ENCODE measurements at regions not wholly inside any gene's neighbourhood (a gene's known extent, or its start where the extent isn't known, plus 50 kb on each side); places are given as distances from the start of the nearest gene placed in this dataset.

DNA sequence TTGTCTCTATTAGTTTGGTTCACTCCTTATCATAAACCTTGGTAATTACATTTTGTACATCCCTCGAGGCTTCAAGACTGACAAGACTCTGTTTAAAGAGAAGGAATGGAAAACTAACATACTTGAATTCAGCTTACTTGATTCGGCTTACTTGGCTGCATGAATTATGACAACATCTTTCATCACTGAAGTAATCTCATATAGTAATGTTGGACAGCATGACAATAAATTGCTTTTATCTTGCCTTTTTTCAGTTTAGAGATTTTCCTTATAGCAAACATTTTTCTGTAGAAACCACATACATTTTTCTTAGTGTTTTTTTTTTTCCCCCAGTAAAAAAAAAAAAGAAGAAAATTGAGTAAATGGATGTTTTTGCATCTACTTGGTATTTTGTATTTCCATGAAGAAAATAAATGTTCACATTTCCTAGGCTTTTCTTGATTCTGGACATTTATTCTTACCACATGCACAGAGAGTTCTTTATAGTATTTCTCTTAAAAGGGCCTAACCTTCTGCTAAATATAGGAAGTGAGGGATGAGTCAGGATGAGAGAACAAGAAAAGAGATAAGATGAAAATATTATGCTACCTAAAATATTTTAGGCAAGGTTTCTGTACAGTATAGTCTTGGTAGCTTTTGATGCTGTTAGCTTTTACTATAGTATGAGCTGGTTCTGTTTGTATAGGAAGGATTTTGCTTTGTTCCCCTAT, 101.0 kb upstream of the HDGFL1 start:
- DNase-seq, result no peak

DNA sequence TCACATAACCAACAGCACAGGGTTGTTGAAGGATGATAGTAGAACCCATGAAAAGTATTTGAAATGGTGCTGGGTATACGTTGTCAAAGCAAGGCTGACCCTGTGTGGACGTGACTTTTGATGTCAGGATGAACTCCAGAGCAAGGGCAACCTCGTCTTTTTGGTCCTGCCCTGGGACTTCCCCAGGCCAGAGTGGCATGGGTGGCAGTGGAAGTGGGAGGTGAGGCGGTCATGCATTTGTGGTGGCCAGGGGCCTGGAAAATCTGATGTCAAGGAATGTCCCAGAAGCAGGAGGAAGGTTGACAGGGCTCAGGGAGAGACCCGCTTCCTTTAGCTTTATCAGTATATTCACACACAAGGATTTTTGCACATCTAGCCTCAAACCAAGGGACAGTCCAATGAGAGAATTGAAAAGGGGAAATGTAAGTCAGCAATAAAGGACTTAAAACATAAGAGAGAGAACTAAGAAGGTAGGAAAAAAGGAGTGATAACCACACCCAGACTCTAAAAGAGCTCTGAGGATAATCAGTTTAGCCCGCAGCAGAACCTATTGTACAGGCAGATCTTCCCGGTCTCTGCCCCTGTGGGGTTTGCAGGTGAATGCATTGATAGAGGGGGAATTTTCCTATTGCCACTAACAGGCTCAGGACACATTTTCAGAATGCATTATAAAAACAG, 98.8 kb upstream of the HDGFL1 start:
- no peak for DNase-seq

DNA sequence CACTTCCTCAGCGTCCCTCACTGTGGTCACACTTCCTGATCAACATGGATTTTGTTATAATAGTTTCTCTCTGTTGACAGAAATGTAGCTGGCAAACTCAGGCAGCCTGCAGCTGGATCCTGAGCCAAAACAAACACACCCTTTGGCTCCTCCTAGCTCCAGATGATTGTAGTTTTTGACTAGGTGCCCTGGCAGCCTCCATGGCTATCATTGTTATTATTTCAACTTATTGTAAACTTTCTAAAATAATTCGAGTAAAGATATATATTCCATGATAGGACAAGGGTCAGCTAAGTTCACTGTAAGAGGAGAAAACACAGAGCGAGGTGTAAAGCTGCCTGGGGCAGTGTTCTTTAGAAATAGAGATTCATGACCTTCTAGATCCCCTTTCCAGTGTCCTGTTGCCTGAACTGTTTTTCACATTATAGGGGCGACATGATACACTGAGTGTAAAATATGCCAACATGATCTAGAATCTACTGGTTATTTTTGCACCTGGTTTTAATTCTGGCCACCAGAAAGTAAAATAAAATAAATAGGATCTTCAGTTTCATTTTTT, 98.2 kb upstream of the HDGFL1 start:
- peak; percentile 59 to 74 for DNase-seq

DNA sequence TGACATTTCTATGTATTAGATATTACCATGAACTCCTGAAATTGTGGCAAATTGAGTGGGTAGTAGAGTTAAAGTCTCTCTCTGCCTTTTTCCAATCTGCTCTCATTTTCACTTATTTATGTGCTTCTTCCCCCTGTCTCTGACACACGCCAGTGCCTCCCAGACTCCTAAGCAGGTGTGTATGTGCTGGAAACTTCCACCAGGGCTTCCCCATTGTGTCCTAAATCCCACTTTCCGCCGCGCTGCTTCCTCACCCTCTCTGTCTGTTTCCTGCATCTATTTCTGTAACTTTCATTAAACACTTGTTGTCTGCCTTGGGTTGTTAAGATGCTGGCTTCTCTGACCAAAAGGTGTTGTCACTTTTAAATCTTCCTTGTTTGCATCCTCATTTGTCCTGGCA, 97.6 kb upstream of the HDGFL1 start:
- no peak for DNase-seq

DNA sequence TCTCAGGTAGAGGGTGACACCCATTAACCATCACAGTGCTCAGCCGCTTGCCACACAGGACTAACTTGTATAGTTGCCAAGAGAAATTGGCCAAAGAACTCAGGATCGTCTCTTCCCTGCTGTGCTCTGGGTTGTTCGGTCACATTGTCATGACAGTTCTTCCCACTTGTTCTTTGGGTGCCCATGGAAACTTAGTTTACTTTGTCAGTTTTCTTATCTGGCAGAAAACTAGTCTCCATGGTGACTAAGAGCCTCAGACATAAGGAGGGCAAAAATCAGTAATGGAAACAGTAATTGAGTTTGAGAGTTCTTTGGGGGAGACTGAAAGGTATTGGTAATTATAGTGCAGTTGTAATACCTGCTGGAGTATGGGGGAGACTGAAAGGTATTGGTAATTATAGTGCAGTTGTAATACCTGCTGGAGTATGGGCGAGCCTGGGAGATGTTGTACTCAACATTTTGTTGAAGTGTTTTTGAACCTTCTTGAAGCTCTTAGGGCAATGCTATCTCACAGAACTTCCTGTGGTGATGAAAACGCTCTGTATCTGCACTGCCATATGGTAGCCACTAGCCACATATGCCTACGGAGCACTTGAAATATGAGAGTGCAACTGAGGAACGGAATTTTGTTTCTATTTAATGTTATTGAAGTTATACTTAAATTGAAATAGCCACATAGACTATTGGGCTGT, 95.2 kb upstream of the HDGFL1 start:
- no peak for DNase-seq

DNA sequence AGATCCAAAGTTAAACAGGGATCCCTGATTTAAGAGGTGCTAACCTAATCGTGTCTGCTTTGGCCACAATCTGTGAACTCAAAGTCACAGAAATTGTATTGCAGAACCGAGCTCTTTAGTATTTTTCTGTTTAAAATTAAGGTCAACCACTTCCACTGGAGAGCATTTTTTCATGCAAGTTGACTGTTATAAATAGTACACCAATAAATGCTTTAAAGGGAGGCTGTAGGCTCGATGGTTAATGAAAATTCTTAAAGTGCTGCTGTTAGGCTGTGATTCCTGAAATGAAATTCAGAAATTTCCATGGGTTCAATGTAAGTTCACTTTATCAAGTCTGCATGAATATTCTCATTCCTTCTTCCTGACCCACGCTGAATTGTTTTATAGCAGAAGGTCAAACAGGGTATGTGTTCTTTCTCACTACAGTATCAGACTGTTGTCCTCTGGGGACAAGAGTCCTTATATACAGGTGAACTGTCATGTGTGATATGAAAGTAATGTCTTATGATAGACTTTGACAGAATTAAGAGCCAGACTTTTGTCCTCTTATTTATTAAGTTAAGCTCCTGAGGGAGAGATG, 92.5 kb upstream of the HDGFL1 start:
- no peak for DNase-seq

DNA sequence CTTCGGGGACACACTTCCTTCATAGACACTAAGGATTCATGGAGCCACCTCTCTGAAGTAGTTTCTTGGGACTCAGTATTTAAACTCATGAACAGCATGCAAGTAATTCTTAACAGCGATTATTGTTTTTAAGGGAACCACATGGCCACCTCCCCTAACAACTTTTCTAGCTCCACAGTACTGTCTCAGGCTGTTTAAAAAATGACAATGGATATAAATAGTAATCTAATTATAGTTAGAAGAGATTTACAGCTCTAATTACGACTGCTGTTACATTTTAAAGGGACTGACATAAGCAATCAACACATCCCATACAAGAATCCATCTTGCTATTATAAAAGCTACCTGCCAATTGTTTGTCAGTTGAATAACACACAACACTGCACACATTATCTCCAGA, 72.1 kb upstream of the HDGFL1 start:
- no peak for DNase-seq

DNA sequence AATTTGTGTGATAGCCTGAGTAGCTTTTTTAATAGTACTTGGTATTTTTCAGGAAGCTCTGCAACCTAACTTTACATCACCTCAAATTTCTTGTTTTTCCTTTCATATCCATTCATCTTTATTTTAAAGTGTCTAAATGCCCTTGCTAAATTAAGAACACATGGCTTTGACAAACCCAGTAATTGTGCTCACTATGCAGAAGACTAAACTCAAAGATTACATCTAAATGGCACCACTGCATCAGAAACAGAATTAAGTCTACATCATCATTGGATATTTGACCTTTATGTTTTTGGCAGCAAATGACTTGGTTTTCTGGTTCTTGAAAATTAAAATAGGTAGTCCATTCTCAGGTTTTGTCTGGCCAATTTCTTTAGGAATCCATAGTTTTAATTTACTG, 69.6 kb upstream of the HDGFL1 start:
- no peak for DNase-seq

DNA sequence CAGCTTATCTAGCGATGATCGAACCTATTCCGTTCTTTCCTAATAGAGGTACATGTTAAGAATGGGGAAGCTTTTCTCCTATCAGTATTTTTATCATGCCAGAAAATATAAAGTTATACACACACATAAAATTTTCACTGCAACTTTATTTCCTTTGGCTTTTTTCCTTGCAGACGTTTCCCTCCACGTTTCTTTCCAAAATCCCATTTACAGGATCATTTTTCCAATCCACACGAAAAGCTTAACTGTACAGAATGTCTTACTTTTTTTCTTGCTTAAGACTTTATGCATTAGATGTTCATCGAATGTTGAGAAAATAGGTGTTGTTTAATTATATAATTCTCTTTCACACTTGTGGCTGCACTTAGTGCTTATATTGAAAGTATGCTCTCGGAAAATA, 62.9 kb upstream of the HDGFL1 start:
- no peak for DNase-seq

DNA sequence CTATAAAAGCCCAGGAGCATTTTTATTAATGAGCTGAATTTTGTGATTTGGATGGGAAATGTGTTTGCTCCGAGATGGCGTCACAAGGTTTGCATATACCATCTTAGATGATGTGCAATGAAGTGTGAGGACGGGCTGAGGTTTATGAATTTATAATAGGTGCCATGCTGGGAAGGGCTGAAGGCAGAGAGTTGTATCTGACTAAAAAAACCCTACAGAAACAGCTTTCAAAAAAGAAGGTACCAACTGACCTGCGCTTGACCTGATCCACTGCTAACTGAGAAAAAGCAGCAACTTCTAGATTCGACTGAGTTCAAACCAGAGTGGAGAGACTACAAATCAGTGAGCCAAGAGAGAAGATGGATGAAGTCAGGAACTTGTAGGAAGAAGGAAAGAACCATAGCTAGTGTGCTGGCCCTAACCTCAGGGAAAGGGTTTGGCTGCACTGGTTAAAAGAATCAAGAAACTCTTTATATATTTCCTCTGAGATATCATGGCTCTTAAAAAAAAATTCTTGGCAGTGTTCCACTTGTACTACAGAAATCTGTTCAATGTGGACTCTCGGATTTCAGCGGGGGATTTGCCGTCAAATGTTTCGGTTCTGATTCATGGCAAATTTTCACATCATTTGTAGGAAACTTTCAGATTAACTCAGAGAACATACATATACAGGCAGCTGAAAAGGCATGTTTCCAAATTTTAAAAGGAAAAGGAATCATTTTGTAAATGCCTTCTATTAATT, 56.5 kb upstream of the HDGFL1 start:
- DNase-seq, result no peak

DNA sequence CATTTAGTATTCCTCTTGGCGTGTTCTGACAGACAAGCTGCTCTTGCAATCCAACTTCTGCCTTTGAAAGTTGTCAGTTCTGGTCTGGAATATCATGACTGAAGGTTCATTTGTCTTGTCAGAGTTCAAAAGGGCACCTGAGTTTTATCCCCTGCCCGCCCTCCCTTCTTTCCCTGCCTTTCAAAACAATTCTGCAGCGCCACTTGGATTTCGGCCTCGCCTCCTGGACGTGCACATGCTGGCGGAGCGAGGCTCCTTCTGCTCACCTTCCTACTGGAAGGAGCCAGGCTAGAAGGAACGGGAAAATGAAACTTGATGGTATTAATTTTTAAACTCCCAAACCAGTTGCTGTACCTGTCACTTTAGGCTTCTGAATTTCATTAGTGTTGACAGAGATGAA, 55.7 kb upstream of the HDGFL1 start:
- no peak for DNase-seq

DNA sequence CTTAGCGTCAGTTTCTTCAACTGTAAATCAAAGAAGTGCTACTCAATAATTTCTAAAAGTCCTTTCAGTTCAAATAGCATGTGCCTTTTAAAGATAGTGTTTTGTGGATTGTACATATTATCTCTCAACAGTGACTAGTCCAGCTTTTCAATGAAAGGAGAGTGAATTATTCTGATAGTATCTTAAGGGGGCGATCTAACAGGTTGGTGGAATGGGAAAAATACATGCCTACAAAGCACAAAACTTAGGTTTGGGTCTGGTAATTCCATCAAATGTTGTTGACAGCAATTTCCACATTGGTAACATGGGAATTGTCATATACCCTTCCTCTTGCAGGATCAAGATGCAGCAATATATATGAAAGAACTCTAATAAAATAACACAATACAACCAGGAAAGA, 50.1 kb upstream of the HDGFL1 start:
- DNase-seq, result no peak
